ENCODE measurements at regions not wholly inside any gene's neighbourhood (a gene's known extent, or its start where the extent isn't known, plus 50 kb on each side); places are given as distances from the start of the nearest gene placed in this dataset.

DNA sequence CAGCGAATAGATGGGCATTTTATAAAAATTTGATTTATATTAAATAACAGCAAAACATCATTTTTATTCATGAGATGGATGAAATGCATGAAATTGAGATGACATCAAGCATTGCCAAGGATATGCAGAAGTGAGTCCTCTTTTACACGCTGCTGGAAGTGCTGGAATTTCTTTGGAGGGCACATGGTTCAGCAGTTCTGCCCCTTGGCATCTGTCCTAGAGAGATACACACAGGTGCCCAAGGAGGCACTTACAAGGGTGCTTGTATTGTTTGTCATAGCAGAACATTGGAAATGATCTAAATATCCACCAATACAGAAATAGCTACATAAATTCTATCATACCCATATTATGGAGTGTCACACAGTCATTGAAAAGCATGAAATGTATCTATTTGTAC lies 441.1 kb upstream of the TMPO start:
- no peak for DNase-seq

DNA sequence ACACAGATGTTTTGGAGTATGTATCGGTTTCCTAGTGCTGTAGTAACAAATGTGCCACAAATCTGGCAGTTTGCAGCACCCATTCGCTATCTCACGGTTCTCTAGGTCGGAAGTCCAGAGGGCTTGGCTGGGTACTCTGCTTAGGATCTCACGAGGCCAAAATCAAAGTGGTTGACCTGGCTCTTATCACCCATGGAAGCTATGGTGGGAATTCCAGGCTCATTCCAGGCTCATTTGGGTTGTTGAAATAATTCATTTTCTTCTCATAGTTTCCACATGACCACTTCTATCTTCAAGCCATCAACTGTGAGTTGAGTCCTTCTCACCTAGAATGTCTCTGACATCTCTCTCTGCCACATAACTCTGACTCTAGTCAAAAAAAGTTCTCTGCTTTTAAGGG lies 431.0 kb upstream of the TMPO start:
- DNase-seq: no peak

DNA sequence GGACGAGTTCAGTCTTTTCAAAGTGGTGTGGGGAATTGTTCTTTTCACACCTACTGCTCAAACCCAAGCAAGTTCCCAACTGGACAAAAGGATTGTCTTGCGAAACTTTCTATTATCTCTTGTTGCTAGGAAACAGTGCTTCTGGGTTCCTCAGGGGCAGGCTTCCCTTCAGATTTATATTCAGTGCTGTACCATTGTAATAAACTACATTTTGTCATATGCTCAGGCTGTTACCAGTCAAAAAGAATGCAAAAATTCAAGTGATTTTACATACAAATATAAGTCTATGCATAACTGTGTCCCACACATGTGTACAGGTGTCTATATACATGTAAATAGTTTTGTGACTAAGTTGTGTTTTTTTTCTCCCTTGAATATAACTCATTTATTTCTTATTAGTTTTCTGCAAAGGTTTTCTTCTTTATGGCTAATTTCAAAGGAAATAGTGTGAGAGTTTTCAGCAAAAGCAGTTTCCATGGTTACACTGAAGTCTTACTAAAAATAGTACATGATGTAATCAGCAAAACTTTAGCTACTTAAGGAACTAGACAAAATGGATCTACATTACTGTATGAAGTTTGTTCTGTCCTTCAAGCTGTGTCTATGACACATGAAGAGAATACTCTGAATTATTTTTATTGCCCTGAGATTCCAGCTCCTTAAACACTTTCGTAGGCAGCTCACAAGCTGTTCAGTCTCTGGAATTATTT lies 430.2 kb upstream of the TMPO start:
- no peak for DNase-seq

DNA sequence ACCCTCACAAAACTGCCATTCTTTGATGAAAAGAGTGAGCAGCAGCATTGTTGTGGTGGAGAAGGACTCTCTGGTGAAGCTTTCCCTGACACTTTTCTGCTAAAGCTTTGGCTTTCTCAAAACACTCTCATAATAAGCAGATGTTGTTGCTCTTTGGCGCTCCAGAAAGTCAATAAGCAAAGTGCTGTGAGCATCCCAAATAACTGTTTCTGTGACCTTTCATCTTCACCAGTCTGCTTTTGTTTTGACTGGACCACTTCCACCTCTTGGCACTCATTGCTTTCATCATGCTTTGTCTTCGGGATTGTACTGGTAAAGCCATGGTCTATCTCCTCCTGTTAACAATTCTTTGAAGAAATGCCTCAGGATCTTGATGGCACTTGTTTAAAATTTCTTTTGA lies 424.7 kb upstream of the TMPO start:
- no peak for DNase-seq

DNA sequence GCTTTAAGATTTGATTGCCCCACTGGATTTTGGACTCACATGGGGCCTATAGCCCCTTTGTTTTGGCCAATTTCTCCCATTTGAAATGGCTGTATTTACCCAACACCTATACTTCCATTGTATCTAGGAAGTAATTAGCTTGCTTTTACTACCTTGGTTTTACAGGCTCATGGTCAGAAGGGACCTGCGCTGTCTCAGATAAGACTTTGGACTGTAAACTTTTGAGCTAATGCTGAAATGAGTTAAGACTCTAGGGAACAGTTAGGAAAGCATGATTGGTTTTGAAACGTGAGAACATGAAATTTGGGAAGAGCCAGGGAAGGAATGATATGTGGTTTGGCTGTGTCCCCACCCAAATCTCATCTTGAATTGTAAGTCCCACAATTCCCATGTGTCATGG lies 419.0 kb upstream of the TMPO start:
- DNase-seq: no peak

DNA sequence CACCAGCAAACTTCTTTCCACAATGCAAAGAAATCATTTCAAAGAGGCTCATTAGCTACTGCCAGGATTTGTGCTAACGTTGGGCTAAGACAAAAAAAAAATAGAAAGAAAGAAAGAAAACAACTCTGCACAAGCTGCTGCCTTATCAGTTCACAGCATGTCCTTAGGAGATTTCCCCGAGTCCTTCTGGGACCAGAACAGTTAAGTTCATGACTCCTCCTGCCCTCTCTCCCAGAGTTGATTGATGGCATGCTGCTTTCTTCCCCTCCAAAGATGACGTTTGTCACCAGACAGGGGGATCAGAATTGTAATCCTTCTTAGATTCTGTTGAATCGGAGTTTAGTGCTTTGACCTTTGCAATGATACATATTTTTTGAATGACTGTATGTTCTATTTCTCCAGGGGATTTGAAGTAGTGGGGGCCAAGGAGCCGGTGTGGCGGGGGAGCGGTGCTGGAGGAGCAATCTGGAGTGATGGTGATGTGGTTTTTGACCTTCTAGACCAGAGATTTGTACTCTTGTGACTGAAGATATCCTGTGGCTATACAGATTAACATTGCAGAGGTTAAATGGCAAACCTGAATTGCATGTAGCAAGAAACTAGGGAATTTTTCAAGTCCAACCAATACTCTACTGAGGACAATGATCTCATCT lies 409.2 kb upstream of the TMPO start:
- no peak for DNase-seq

DNA sequence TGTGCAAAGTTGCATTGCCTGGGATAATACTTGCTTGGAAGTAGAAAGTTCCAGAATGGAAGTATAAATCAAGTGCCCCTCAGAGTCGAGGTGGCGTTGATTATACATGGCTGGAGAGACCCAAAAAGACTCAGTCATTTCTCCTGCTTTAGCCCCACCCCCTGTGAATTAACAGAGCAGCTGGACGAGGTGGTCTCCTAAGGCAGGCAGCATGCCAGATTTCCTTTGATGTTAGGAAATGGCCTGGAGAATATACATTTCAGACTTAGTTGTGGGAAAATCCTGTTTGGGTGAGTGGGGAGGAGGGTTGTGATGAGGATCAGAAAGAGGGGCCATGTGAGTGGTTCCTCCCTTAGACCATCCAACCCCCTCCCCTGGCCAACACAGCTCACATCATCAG lies 406.1 kb upstream of the TMPO start:
- DNase-seq: no peak

DNA sequence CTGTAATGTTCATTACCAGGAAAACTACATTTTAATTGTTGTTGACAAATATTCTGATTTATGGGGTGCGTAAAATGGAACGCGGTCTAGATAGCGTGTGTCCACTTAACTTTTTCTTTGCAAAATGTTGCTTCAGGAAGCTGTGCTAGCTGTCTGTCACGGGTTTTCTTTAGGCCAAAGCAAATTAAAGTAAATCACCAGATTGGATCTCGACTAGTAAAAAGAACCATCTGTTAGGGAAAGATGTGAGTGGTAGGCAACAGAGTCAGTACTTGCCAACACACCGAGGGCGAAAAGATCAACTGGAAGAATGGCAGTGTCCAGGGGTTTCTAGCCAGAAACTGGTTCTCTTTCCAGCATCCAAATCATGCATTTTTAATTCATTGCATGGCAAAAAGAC lies 404.9 kb upstream of the TMPO start:
- no peak for DNase-seq

DNA sequence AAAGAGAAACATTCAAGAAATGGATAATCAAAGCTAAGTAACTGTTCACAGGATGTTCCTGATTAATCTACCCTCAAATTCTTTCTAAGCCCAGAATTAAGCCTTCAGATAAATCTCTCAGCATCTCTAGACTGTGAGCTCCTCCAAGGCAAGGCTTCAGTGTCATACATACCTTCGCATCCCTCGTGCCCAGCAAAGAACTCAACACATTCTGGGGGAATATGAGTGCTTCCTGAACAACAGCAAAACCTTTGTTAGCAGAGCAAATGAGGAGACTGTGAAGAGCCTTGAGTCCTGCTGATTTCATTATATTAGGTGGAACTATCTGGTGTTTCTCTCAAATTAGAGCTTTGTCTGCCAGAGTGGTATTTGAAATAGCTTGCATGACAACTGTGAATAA lies 401.8 kb upstream of the TMPO start:
- DNase-seq: no peak

DNA sequence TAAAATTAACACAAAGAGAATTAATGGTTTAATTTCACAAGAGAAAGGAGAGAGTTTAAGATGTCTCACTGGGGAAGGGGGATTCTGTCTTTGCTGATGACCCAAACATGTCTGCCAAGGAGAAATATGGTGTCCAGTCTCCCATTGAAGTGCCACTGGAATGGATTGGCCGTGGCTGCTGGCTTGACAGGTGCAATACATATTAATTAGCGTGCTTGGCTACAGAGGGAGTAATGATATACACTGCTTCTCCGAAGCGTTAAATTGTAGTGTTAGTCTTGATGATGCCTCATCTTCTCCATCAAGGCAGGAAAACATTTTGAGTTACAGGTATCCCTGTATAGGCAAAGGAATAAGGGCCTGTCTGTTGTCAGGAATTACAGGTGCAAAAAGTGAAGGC lies 393.4 kb upstream of the TMPO start:
- no peak for DNase-seq

DNA sequence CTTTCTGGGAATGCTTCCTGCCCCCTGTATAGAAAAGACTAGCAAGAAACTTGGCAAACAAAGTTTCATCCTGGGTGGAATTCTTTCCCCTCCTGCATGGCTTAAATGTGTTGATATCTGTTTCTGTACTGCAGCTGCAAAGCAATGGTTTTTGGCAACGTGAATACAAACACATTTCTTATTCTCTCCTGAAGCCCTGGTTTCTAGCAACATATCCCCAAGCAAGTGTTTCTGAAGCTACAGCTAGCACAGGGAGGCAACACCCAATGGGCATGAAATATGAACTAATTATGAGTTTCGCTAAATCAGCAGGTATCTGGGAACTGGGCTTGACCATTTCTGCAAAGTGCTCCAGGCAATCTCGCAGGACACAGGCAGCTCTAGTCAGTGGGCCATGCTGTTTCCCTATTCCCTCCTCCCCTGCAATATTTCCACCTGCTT lies 392.3 kb upstream of the TMPO start:
- DNase-seq: no peak

DNA sequence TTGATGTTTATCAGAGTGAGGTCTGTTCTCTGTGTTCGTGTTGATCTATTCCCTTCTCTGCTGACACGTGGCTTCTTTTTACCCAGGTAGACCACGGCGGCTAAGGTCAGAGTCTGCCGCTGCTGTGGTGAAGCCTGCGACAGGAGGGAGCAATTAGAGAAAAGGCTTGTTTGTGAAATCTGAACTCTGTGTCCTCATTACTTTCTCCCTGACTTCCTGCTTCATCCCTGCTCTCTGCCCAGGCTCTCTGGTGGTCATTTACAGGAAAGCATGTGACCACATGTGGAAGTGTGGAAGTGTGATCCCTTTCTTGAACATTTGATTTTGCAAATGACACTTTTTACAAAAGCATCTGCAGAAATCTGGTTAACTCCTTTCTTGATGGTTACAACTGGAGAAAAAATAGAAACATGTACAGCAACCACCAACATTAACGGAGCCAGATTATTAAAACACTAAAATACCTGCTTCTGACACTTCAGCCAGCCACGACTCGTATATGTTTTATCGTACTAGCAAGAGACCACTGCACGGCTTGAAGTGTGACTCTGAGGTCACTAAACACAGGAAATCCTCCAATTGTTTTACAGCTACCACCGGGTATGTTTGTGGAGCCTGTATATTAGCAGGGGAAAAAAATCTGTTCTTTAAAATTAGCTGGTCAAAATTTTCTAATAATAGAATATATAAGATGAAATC lies 388.6 kb upstream of the TMPO start:
- DNase-seq: no peak

DNA sequence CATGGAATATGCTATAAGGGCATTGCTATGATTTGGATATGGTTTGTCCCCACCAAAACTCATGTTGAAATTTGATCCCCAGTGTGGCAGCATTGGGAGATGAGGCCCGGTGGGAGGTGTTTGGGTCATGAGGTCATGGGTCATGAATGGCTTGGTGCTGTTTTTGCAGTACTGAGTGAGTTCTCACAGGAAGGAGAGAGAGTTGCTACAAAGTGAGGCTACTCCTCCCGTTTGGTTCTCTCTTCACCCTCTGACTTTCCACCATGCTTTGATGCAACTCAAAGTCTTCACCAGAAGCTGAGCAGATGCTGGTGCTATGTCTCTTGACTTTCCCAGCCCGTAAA lies 388.1 kb upstream of the TMPO start:
- no peak for DNase-seq

DNA sequence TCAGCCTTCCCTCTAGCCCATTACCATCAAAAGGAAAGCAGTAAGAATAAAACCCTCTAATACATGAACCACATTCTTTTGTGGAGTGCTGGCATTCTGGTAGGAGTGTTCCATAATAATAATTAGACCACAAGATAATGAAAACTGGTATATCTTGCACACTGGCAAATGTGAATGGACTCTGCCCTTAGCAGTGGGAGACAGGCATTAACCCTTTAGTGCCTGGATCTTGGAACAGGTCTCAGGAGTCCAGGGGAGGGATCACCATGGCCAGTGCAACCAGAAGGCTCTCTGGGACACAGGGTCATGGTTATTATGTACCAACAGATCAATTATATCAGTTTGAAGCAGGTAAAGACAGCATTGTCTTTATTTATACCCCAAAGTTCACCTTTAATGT lies 387.5 kb upstream of the TMPO start:
- DNase-seq: no peak

DNA sequence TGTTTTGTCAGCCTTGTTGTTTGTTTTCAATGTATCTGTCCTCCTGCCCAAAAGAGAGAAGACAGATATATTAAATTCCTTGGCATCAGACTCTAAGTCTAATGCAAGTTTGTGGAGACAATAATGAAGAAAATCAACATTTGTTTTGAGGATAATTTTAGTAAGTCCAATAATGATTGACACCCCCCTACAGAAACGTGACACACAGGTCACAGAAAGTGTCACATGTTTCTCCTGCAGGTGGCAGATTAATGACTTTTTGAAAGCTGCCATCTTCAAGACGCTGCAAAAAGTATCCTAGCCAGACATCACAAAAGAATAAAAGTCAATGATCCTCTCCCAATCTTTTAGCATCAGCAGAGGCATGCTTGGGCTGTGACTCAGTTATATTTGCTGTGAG lies 378.8 kb upstream of the TMPO start:
- DNase-seq: no peak

DNA sequence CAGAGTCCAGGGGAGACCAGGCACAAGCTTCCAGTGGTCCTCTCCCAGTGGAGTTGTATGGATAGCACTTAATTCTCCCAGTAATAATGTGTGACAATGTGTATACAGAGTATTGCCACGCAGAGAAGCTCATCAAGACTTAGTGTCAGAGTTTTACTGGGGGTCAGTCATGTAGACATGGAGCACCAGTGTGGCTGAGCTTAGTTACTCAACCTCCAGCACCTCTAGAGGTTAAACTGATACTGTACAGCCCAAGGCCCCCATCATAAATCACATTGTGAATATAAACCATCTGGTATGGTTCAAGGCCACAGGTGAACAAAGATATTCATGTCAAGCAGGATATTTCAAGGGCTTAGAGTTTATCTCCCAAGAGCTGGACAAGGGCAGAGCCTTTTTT lies 378.1 kb upstream of the TMPO start:
- DNase-seq: no peak

DNA sequence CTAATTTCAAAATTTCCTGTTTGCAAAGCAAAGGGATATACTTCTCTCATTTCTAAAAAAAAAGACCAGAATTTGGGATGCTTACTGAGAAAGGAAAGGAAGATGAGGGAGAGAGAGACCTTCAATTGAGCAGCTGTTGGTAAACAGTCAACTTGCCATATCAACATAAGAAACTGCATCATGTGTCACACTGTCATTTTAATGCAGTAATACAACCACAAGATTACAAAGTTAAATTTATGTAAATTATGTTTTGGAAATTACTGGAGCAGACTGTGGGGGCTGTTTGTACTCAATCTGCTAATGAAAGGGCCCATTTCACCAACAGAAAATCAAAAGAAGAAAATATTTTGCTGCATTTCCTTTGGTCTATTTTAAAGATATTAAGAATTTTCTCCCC lies 370.4 kb upstream of the TMPO start:
- no peak for DNase-seq

DNA sequence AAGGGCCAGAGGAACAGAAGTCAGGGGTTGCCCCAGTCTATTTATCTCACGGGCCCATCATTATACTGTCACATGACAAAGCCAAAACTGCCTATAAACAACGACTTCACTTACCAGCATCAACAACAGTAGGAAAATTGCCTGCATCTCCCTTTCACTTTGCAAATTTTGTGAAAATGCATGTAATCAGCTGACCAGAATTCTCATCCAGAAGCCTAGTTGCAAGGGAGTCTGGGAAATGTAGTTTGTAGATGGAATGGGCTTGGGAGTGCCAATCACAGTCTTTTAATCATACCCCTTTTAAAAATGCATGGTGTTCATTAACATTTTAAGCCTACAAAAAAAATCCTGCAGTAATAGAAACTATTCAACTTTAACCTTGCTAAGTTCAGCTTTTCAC lies 369.3 kb upstream of the TMPO start:
- DNase-seq: no peak

DNA sequence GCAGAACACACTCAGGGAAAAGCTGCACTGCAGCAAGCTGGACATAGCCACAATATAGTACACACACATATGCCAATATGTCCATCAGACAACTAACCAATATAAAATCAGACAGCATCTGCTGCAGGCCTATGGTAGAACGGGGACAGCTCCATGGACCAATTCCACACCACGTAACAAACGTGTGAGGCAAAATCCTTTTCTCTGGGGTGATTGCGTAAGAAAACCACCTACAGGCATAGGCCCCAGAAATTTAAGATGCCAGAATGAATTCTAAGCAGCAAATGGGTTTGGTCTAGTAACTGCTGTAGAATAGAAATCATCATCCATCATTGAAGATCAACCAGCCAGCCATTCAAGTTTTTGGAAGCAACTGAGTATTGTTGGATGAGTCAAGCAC lies 368.9 kb upstream of the TMPO start:
- DNase-seq: no peak

DNA sequence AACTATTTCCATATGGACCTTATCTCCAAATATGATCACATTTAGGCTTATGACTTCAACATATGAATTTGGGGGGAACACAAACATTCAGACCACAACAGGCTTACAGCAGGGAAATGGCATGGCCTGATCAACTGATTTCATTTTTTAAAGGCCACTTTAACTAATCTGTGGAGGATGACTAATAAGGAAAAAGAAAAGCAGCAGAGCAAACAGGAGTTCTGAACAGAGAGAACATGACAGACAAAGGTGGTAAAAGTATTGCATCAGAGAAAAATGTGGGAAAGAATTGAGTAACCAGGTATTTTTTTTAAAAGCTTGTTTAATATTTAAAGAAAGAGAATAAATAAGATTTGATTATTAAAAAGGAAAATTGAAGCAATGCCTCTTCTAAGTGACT lies 366.1 kb upstream of the TMPO start:
- no peak for DNase-seq

DNA sequence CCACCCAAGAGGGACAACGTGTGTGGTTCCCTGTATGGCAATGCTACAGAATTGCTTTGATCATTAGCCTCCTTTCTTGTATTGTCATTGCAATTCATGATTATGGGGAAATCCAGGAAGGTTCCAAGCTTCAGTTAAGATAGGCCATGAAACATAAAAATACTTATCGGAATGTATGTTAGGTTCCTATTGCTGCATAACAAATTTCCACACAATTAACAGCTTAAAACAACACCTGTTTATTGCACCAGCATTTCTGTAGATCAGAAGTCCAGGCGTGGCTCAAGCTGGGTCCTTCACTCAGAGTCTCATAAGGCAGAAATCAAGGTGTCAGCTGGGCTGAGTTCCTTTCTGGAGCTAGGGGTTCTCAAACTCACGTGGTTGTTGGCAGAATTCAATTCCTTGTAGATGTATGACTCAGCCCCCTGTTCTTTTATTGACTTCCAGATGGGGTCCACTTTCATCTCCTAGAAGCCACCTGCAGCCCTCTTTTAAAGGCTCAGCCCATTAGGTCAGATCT lies 365.6 kb upstream of the TMPO start:
- DNase-seq: no peak

DNA sequence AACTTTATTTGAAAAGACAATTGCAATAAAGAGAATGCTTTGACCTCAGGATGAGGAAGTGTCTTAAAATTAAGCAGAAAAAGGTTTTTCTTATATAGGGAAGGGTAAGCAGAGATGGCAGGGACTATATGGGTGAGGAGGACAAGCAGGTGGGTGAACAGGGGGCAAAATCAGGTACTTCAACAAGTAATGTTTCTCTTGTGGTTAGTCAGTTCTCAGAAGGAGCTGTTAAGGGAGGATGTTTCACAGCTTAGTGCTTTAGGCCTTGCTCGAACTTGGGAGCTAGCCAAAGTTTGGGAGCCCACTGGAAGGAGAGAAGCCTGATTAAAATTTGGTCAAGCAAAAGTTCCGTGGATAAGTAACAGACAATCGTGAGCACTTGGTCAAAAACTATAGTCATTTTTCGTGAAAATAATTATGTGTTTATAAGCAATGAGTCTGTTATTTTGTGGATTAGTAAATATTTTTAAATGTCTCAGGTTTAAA lies 364.2 kb upstream of the TMPO start:
- no peak for DNase-seq

DNA sequence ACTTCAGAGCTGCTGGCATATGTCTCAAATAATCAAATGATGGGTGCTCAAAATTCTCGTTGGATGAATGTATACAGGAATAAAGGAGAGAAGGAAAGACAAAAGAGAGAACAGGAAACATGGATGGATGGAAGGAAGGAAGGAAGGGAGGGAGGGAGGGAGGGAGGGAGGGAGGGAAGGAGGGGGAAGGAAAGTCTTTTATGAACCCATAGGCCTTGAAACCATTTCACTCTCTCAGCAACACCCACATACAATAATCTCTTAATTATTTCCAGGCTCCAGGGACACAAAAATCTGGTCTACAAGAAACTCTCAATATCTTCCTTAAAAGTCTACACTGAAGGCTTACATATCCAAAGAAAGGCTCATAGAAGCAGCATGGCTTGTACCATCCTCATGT lies 363.4 kb upstream of the TMPO start:
- no peak for DNase-seq

DNA sequence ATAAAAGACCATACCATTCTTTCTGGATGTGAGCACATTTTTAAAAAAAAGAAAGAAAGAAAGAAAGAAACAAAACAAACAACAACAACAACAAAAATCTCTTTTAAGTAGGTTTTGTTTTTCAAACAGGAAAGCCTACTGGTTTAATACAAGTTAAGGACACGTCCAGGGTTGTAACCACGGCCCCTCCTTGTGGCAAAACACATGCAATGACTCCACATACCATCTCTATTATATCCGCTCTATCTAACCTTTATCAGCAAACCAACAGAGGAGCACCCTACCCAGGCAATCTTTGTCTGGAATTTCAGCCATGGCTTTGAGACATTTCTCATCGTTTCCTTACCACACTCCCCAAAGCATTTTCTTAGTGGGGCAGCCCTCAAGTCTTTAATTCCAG lies 360.5 kb upstream of the TMPO start:
- no peak for DNase-seq
